PFSK-1 (cell line): ENCODE measurements at regions not wholly inside any gene's neighbourhood (a gene's known extent, or its start where the extent isn't known, plus 50 kb on each side); places are given as distances from the start of the nearest gene placed in this dataset.

Experiments used
- FOXP2 ChIP-seq: optimal IDR thresholded peaks from 2 replicates; pipeline ENCODE3; 2011; ENCODE audit warnings: borderline replicate concordance, control low read depth, inconsistent platforms; ENCODE audit not compliant: insufficient read depth; ENCODE audit errors: extremely low read length, extremely low read depth
- POLR2AphosphoS5 ChIP-seq: IDR thresholded peaks from 2 replicates; pipeline ENCODE4 v1.6.1; 2012; ENCODE audit warnings: low read depth, mild to moderate bottlenecking, control low read depth, low read length, moderate library complexity
- REST ChIP-seq, 2 experiments: IDR thresholded peaks; 2 replicates each; pipeline versions ENCODE4 v1.6.1 to v1.8.0; 2011 to 2012; ENCODE audit warnings: low read depth in 2 of 2, low read length in 2 of 2, control low read depth in 1 of 2, inconsistent platforms in 1 of 2, mild to moderate bottlenecking in 1 of 2, moderate library complexity in 1 of 2; ENCODE audit not compliant: insufficient read depth in 1 of 2
- SIN3A ChIP-seq: IDR thresholded peaks from 2 replicates; pipeline ENCODE4 v1.6.1; 2012; ENCODE audit warnings: mild to moderate bottlenecking, low read length, moderate library complexity, borderline replicate concordance; ENCODE audit not compliant: insufficient read depth
- TAF1 ChIP-seq: IDR thresholded peaks from 2 replicates; pipeline ENCODE4 v1.6.1; 2012; ENCODE audit warnings: low read length, control low read depth, borderline replicate concordance; ENCODE audit not compliant: insufficient read depth

- TF ChIP-seq FOXP2 (no peak), SIN3A (no peak), TAF1 (no peak), REST (IDR thresholded peaks at IDR 0.05; ENCODE audit: insufficient read depth in 1 of 2, low read depth in 2 of 2, low read length in 2 of 2) (no peak), POLR2AphosphoS5 (no peak)
Measured at GRCh38 chr9:107759009-107759822, 269.6 kb upstream of the KLF4 start.

- TF ChIP-seq REST (IDR thresholded peaks at IDR 0.05; ENCODE audit: insufficient read depth in 1 of 2, low read depth in 2 of 2, low read length in 2 of 2) = no peak
- TF ChIP-seq TAF1 = no peak
- TF ChIP-seq FOXP2 = no peak
- TF ChIP-seq SIN3A = no peak
- TF ChIP-seq POLR2AphosphoS5 = no peak
Measured at GRCh38 chr9:107756091-107756490, 266.5 kb upstream of the KLF4 start.

GRCh38 chr9:107755246-107755645 lies 265.7 kb upstream of the KLF4 start:
- TF ChIP-seq POLR2AphosphoS5 (no peak), TAF1 (no peak), FOXP2 (no peak), REST (IDR thresholded peaks at IDR 0.05; ENCODE audit: insufficient read depth in 1 of 2, low read depth in 2 of 2, low read length in 2 of 2) (no peak), SIN3A (no peak)

GRCh38 chr9:107751567-107752210 lies 262.1 kb upstream of the KLF4 start:
- TF ChIP-seq TAF1 = no peak
- no peak for TF ChIP-seq POLR2AphosphoS5
- no peak for TF ChIP-seq REST (IDR thresholded peaks at IDR 0.05; ENCODE audit: insufficient read depth in 1 of 2, low read depth in 2 of 2, low read length in 2 of 2)
- no peak for TF ChIP-seq SIN3A
- no peak for TF ChIP-seq FOXP2
